Stimulated activated naive B cell treated with anti-CD40 and anti-IgM and Interleukin-4, amounts not matched to agents 10 μg/mL and 1 μg/mL and 100 μg/mL, for 72 hours (primary cell): ENCODE measurements at regions not wholly inside any gene's neighbourhood (a gene's known extent, or its start where the extent isn't known, plus 50 kb on each side); places are given as distances from the start of the nearest gene placed in this dataset.

Experiments used
- ATAC-seq, 2 donors: fragments of 150-1000 bp; cut with Tn5 transposase; replicated peaks; 2 replicates each; pipeline ENCODE4 v1.10.0; 2021; ENCODE audit warnings: moderate library complexity in 1 of 2
- DNase-seq: peaks from one replicate; pipeline ENCODE4 v3.0.0; 2021
- H3K27ac Mint-ChIP-seq: one replicate; pipeline ENCODE4 v1.8.0; 2022; ENCODE audit warnings: mild to moderate bottlenecking, mixed read lengths
- H3K27me3 Mint-ChIP-seq, 2 donors: one replicate each; pipeline ENCODE4 v1.8.0; 2022; ENCODE audit warnings: mixed read lengths in 2 of 2
- H3K36me3 Mint-ChIP-seq, 2 donors: one replicate each; pipeline ENCODE4 v1.8.0; 2022; ENCODE audit warnings: mixed read lengths in 2 of 2, mild to moderate bottlenecking in 1 of 2
- H3K4me1 Mint-ChIP-seq, 2 donors: one replicate each; pipeline ENCODE4 v1.8.0; 2022; ENCODE audit warnings: mixed read lengths in 2 of 2, mild to moderate bottlenecking in 1 of 2
- H3K4me3 Mint-ChIP-seq, 2 donors: one replicate each; pipeline ENCODE4 v1.8.0; 2022; ENCODE audit warnings: mild to moderate bottlenecking in 2 of 2, mixed read lengths in 2 of 2, moderate library complexity in 1 of 2
- H3K9me3 Mint-ChIP-seq, 2 donors: one replicate each; pipeline ENCODE4 v1.8.0; 2022; ENCODE audit warnings: mixed read lengths in 2 of 2, mild to moderate bottlenecking in 1 of 2

DNA sequence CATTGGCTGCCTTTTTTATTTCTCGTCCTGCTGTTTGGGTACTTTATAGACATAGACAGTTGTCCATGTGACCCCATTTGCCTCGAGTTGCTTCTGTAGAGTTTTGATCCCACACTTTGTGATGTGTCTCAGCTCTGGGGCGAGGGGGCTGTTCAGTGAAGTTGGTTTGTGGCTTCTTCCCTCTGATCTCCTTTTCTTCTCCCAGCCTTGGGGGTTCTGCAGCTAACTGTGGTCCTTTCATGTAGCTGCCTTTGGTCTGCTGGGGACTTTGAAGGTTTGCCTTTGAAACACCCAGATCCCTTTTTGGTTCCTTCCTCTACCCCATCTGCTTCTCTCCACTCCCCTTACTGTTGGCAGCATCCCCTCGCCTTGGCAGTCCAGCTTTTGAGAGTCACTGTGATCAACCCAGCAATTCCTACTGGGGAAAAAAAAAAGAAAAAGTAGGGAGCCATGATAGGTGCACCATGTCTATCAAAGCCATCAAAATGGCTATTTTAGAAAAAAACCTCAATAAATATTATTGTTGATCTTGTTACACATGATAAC lies 728.8 kb upstream of the RBFOX1 start:
- H3K27me3 Mint-ChIP-seq = no peaks in the 10 kb centered on the region
- ATAC-seq (no peak), DNase-seq (no peak)
- no peak overlapping the region for H3K27ac Mint-ChIP-seq
- H3K36me3 Mint-ChIP-seq = no peaks in the 10 kb centered on the region
- H3K9me3 Mint-ChIP-seq = peaks cover 0 to 2% of the 10 kb centered on the region in 2 donors
- no peaks in the 10 kb centered on the region for H3K4me1 Mint-ChIP-seq
- no peak overlapping the region for H3K4me3 Mint-ChIP-seq

DNA sequence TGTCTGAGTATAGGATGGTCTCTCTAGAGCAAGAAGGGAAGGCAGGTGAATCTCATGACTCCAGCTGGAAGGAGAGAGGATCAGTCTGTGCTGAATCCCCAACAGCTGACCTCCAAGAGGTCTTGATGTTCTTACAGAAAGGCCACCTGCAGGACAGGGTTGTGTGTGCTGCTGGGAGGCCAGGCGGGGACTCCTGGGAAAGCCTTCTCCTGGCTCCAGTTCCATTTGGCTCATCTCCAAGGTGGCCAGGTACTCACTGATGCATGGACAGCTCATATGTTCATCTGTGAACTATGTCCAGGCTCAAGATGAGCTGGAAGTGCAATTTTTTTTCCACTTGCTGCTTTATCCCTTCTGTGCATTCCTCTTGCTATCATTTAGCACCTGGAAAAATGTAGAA lies 730.2 kb upstream of the RBFOX1 start:
- Mint-ChIP-seq H3K9me3 (peaks cover 0 to 2% of the 10 kb centered on the region in 2 donors), H3K27me3 (no peaks in the 10 kb centered on the region), H3K4me1 (no peaks in the 10 kb centered on the region), H3K36me3 (no peaks in the 10 kb centered on the region), H3K27ac (no peak overlapping the region), H3K4me3 (no peak overlapping the region)
- ATAC-seq (no peak), DNase-seq (no peak)

DNA sequence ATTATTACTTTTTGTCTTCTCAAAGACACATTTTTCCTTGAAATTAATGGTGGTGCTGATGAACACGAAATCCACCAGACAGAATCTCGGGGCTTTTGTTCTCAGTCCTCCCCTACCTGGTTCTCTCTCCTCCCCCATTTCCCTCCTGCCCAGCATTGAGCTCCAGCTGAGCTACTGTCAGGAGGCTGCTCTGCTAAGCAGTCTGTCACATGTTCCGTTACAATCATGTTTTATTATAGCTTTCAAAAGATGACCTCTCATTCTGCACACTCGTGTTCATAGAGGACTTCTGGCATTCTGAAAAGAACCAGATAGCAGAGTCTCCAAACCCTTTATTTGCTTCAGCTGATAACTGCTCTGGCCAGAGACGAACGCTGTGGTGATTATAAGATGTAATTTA lies 732.5 kb upstream of the RBFOX1 start:
- H3K4me1 Mint-ChIP-seq = no peaks in the 10 kb centered on the region
- H3K36me3 Mint-ChIP-seq = no peaks in the 10 kb centered on the region
- no peak overlapping the region for H3K4me3 Mint-ChIP-seq
- no peaks in the 10 kb centered on the region for H3K27me3 Mint-ChIP-seq
- no peak for DNase-seq
- H3K9me3 Mint-ChIP-seq = peaks cover 0 to 2% of the 10 kb centered on the region in 2 donors
- ATAC-seq = no peak
- H3K27ac Mint-ChIP-seq = no peak overlapping the region

DNA sequence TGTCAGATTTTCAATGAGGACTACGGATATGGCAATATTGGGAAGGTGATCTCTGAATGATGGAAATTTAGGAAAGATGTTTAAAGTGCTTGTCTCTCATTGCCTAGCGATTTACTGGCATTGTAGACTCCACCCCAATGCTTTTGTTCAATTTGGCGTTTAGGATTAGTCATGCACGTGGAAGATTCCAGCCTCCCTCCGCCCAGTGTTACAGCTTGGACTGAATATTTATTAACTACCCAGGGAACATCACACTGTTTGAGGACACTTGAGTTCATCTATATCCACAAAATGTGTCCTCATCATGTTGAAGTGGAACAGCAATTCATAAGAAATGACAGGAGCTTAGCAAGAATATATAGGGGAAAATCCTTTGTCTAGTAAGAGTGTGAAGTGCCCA lies 738.8 kb upstream of the RBFOX1 start:
- no peak for ATAC-seq
- no peak overlapping the region for H3K27ac Mint-ChIP-seq

DNA sequence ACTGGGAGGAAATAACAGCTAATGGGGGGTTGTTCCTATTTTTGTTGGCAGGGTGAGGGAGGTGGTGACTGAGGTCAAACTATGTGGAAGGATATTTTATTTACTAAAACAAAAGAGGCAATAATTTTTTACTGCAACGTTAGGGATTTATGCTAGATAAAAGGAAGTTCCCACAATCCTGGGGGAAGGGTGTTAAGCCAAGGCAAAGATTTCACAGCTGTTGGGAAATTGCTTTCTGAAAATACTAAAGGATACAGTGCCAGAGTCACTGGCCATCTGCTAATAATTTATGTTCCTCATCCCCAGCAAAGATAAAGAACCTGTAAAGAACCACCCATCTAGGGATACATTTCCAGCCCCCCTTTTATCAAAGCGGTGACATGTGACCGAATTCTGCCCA lies 756.0 kb upstream of the RBFOX1 start:
- H3K4me3 Mint-ChIP-seq = no peak overlapping the region
- H3K9me3 Mint-ChIP-seq = peaks cover 0 to 1% of the 10 kb centered on the region in 2 donors
- H3K27ac Mint-ChIP-seq = no peak overlapping the region
- H3K4me1 Mint-ChIP-seq = no peaks in the 10 kb centered on the region
- H3K27me3 Mint-ChIP-seq = no peaks in the 10 kb centered on the region
- ATAC-seq = no peak
- DNase-seq = no peak
- H3K36me3 Mint-ChIP-seq = no peaks in the 10 kb centered on the region

More for the DNA sequence above, 738.8 kb upstream of the RBFOX1 start:
- DNase-seq = no peak
- H3K36me3 Mint-ChIP-seq = no peaks in the 10 kb centered on the region
- no peaks in the 10 kb centered on the region for H3K4me1 Mint-ChIP-seq
- peaks cover 4 to 7% of the 10 kb centered on the region in 2 donors for H3K9me3 Mint-ChIP-seq
- H3K4me3 Mint-ChIP-seq = no peak overlapping the region
- no peaks in the 10 kb centered on the region for H3K27me3 Mint-ChIP-seq

DNA sequence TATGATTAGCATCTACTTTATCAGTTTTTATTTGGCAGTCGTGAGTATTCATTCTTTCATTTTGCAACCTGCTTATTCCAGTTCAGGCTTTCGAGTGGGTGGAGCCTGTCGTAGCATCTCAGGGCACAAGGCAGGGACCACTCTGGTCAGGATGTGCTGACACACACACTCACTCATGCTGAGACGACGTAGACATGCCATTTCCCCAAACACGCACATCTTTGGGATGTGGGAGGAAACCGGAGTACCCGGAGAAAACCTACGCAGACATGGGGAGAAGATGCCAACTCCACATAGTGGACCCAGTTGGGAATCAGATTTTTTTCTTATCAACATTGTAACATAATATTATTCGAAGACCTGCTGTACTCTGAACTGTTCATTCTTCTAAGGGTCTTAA lies 756.5 kb upstream of the RBFOX1 start:
- DNase-seq = no peak
- Mint-ChIP-seq H3K9me3 (peaks cover 0 to 1% of the 10 kb centered on the region in 2 donors), H3K4me1 (no peaks in the 10 kb centered on the region), H3K27me3 (no peaks in the 10 kb centered on the region), H3K36me3 (no peaks in the 10 kb centered on the region), H3K4me3 (no peak overlapping the region), H3K27ac (no peak overlapping the region)
- no peak for ATAC-seq

DNA sequence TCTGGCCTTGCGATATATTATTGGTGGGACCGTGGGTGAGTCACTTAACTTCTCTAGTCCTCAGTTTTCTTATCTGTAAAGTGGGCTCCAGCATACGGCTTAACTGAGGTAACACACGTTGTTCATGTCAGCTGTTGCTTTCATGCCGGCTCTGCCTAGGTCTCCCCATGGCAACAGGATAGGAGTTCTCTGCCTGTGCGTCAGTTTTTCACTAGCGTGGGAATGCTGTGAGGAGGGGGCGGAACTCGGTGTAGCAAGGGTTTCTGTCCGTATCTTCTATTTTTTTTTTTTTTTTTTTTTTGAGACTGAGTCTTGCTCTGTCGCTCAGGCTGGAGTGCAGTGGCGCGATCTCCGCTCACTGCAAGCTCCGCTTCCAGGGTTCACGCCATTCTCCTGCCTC lies 758.5 kb upstream of the RBFOX1 start:
- H3K4me3 Mint-ChIP-seq = no peak overlapping the region
- DNase-seq (no peak), ATAC-seq (no peak)
- no peaks in the 10 kb centered on the region for H3K4me1 Mint-ChIP-seq
- no peaks in the 10 kb centered on the region for H3K36me3 Mint-ChIP-seq
- no peaks in the 10 kb centered on the region for H3K27me3 Mint-ChIP-seq
- no peak overlapping the region for H3K27ac Mint-ChIP-seq
- H3K9me3 Mint-ChIP-seq = peaks cover 0 to 1% of the 10 kb centered on the region in 2 donors

DNA sequence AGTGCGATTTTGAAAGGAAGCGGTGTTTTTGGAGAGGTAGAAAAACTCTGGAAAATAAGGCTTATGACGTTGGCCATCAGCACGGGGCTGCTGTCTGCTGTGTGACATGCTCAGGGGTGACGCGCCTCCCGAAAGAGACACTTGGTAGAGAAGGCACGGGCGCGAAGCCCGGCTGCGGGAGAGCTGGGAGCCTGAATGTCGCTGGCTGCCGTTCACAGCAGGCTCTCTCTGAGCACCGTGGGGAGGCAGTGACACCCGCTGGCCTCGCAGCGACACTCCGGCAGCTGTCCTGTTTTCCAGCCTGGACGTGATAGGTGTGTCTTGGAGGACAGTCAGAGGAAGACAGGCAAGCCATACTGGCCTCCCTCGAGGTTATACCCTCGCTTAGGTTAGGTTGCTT lies 759.1 kb upstream of the RBFOX1 start:
- no peaks in the 10 kb centered on the region for H3K27me3 Mint-ChIP-seq
- H3K27ac Mint-ChIP-seq = no peak overlapping the region
- no peaks in the 10 kb centered on the region for H3K36me3 Mint-ChIP-seq
- H3K9me3 Mint-ChIP-seq = peaks cover 0 to 1% of the 10 kb centered on the region in 2 donors
- DNase-seq (no peak), ATAC-seq (no peak)
- no peaks in the 10 kb centered on the region for H3K4me1 Mint-ChIP-seq
- H3K4me3 Mint-ChIP-seq = no peak overlapping the region

DNA sequence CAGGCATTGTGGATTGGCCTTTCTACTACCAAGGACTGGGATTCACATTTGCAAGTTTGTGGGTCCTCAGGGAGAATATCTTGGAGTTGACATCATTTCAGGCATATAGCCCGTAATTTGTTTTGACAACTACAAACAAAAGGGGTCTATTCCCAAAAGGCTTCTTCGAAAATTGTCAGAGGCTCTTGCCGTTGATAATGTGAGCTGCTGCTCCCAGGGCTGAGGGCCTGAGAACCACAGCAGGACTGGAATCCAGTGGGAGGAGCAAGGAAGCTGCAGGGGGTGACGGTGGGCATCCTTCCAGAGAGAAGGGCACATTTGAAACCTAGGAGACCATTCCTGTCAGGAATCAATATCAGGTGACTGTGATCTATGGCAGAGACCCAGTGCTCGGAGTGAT lies 761.6 kb upstream of the RBFOX1 start:
- Mint-ChIP-seq H3K36me3 (no peaks in the 10 kb centered on the region), H3K27ac (no peak overlapping the region), H3K27me3 (no peaks in the 10 kb centered on the region), H3K4me3 (no peak overlapping the region), H3K4me1 (no peaks in the 10 kb centered on the region), H3K9me3 (peaks cover 2 to 4% of the 10 kb centered on the region in 2 donors)
- ATAC-seq (no peak), DNase-seq (no peak)

DNA sequence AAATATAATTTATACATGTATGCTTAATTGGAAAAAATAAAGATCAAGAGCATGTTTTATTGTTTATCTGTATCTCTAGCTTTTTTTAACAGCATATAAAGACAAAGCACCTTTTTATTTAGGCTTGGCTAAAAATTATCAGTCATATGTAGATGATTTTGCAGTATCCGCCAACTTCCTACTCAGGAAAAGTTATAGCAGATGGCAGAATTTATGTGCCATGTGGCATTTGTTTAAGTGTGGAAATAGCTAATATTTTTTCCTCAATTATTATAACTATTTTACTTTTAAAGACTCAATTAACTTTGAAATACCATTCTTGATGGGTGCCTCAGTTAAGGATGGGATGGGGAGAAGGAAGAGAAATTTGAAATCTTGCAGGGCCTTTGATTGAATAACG lies 762.1 kb upstream of the RBFOX1 start:
- Mint-ChIP-seq H3K4me1 (no peaks in the 10 kb centered on the region), H3K27me3 (no peaks in the 10 kb centered on the region), H3K27ac (no peak overlapping the region), H3K36me3 (no peaks in the 10 kb centered on the region), H3K9me3 (peaks cover 2 to 4% of the 10 kb centered on the region in 2 donors), H3K4me3 (no peak overlapping the region)
- no peak for DNase-seq
- no peak for ATAC-seq

DNA sequence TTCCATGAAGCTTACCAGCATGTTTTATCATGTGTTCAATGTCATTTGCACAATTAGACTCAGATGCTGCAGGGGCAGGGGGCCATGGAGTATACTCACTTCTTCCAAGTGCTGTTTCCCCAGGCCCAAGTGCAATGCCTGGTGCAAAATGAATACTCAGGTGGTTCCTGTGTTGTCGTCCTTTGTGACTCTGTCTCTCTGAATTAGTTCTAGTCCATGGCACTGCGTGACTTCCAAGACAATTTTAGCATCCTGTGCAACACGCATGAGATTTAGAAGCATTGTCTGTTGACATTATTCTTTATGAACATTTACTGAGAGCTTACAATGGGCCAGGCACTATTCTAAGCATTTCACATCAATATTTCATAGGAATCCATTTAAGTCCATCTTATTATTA lies 769.7 kb upstream of the RBFOX1 start:
- ATAC-seq = no peak
- no peak overlapping the region for H3K27ac Mint-ChIP-seq
- no peaks in the 10 kb centered on the region for H3K36me3 Mint-ChIP-seq
- peaks cover 2 to 10% of the 10 kb centered on the region in 2 donors for H3K9me3 Mint-ChIP-seq
- H3K27me3 Mint-ChIP-seq = no peaks in the 10 kb centered on the region
- H3K4me3 Mint-ChIP-seq = no peak overlapping the region
- DNase-seq = no peak
- no peaks in the 10 kb centered on the region for H3K4me1 Mint-ChIP-seq

DNA sequence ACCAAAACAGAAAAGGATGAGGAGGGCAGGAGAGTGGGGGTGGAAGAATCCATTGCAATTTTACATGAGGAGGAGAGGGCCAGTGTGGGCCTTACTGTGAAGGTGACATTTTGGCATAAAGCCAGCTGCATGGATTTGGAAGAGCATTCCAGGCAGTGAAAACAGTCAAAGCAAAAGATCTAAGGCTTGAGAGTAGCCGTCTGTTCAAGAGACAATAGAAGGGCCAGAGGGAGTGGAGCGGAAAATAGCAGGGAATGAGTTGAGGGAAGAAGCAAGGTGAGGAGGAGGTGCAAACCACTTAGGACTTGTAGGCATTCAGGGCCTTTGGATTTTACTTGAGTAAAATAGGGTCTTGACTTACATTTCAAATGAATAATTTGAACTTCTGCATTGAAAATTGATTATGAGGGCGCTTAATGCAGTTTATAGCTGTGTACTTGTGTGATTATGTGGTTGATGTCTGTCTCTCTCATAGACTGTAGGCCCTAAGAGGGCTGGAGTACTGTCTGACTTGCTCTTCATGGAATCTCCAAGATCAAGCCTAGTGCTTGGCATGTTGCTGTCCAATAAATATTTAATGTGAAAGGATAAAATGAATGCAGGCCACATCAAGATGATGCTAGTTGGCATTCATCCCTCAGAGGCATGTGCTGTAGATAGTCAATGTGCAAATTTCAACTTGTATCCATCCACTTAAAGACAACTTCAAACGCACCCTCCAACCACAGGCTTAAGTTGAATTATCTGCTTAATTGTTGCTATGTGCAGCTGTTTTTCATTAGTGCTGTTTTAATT lies 772.1 kb upstream of the RBFOX1 start:
- no peak overlapping the region for H3K4me3 Mint-ChIP-seq
- H3K36me3 Mint-ChIP-seq = no peaks in the 10 kb centered on the region
- ATAC-seq (no peak), DNase-seq (no peak)
- H3K4me1 Mint-ChIP-seq = no peaks in the 10 kb centered on the region
- H3K9me3 Mint-ChIP-seq = peaks cover 2 to 10% of the 10 kb centered on the region in 2 donors
- H3K27ac Mint-ChIP-seq = no peak overlapping the region
- no peaks in the 10 kb centered on the region for H3K27me3 Mint-ChIP-seq

DNA sequence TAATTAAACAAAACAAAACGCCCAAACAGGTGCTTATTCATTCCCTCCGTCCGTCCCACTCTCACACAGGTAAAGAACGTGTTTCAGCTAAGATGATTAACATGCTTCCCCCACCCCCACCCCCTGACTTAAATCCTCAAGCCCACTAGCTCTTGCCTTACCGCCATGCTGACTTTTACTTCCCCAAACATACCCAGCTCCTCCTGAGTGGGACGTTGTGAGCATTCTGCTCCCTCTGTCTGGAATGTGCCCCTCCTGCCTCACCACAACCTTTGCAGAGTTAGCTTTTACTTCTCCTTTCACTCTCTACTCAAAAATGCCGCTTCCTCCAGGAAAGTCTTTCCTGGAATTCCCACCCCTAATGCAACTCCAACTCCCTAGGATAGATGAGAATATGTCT lies 774.0 kb upstream of the RBFOX1 start:
- H3K27ac Mint-ChIP-seq = no peak overlapping the region
- no peak overlapping the region for H3K4me3 Mint-ChIP-seq
- no peaks in the 10 kb centered on the region for H3K27me3 Mint-ChIP-seq
- no peaks in the 10 kb centered on the region for H3K4me1 Mint-ChIP-seq
- peaks cover 2 to 4% of the 10 kb centered on the region in 2 donors for H3K9me3 Mint-ChIP-seq
- DNase-seq (no peak), ATAC-seq (no peak)
- H3K36me3 Mint-ChIP-seq = no peaks in the 10 kb centered on the region

DNA sequence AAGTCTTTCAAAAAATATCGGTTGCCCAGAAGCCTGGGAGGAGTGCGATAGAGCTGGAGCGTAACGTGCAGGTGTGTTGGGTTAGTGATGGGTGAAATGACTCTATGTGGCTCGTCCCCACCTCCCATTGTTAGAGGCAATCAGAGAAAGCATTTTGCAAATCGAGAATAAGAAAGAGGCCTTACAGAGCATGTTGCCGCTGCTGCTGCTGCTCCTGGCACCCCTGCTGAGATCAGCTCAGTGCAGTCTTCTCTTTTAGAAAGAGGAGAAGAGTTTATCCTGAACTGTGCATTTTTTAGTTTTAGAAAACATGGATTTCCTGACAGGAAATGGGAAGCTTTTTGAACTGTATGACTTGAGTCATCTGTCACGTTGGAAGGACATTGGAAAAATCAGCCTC lies 774.5 kb upstream of the RBFOX1 start:
- Mint-ChIP-seq H3K9me3 (peaks cover 2 to 4% of the 10 kb centered on the region in 2 donors), H3K27me3 (no peaks in the 10 kb centered on the region), H3K36me3 (no peaks in the 10 kb centered on the region), H3K4me3 (no peak overlapping the region), H3K27ac (no peak overlapping the region), H3K4me1 (no peaks in the 10 kb centered on the region)
- DNase-seq (no peak), ATAC-seq (no peak)

DNA sequence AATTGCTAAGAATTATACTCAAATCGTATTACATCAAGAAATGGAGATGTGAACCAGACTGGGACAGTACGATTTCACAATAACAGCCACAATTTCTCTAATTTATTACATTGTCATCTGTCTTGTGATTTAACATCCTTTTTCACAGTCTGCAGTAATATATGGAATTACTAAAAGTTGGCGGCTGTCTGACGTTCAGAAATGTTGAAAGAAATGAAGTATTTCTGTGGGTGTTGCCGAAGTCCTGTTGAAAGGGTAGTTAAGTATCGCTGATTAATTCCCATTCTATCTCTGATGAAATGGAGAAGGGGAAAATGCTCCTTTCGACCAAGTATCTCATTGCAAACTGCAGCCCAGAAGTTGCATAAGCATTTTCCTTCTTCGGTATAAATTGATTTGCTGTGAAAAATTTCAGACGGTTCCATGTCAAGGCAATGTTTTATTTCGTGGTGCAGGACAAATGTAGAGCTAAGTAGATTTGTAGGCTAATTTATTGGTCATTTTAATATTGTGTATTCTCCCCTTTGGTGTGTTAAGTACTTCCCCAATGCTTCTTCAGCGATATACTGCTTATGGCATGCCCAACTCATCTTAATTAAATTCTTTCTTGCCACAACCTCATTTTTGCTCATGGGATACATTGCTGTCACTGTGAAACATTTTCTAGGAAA lies 775.2 kb upstream of the RBFOX1 start:
- no peaks in the 10 kb centered on the region for H3K4me1 Mint-ChIP-seq
- DNase-seq = no peak
- no peak overlapping the region for H3K27ac Mint-ChIP-seq
- no peak overlapping the region for H3K4me3 Mint-ChIP-seq
- no peak for ATAC-seq
- H3K36me3 Mint-ChIP-seq = no peaks in the 10 kb centered on the region
- peaks cover 2 to 4% of the 10 kb centered on the region in 2 donors for H3K9me3 Mint-ChIP-seq
- H3K27me3 Mint-ChIP-seq = no peaks in the 10 kb centered on the region
